ENCODE measurements at regions not wholly inside any gene's neighbourhood (a gene's known extent, or its start where the extent isn't known, plus 50 kb on each side); places are given as distances from the start of the nearest gene placed in this dataset.
A peak's percentile ranks its signal among the peaks of the same experiment; 100 is the strongest.
"Not testable (repeated sequence)": the region's sequence is repeated elsewhere in the genome, so short reads cannot be mapped to it uniquely, and the experiment has no call there.

- no peak for DNase-seq
Measured at GRCh38 chr12:28993720-28994119, 155.4 kb upstream of the FAR2 start.

- no peak for DNase-seq
Measured at GRCh38 chr12:28994179-28994715, 154.8 kb upstream of the FAR2 start.

- DNase-seq: no peak
Measured at GRCh38 chr12:28996688-28997087, 152.4 kb upstream of the FAR2 start.

- peak; percentile 13 for DNase-seq
Measured at GRCh38 chr12:28998662-28999120, 150.4 kb upstream of the FAR2 start.

GRCh38 chr12:29004066-29004935 lies 144.8 kb upstream of the FAR2 start:
- no peak for DNase-seq

GRCh38 chr12:29004936-29005304 lies 144.2 kb upstream of the FAR2 start:
- no peak for DNase-seq

GRCh38 chr12:29008786-29009185 lies 140.3 kb upstream of the FAR2 start:
- no peak for DNase-seq

GRCh38 chr12:29012673-29013072 lies 136.4 kb upstream of the FAR2 start:
- no peak for DNase-seq

GRCh38 chr12:29017532-29017931 lies 131.5 kb upstream of the FAR2 start:
- not testable (repeated sequence) for DNase-seq

- no peak for DNase-seq
Measured at GRCh38 chr12:29023436-29024076, 125.5 kb upstream of the FAR2 start.

- DNase-seq: peak; percentile 6
Measured at GRCh38 chr12:29024117-29024516, 125.0 kb upstream of the FAR2 start.

- no peak for DNase-seq
Measured at GRCh38 chr12:29025937-29026336, 123.1 kb upstream of the FAR2 start.

GRCh38 chr12:29026419-29026818 lies 122.7 kb upstream of the FAR2 start:
- no peak for DNase-seq

GRCh38 chr12:29029484-29029883 lies 119.6 kb upstream of the FAR2 start:
- not testable (repeated sequence) for DNase-seq

GRCh38 chr12:29030006-29030405 lies 119.1 kb upstream of the FAR2 start:
- DNase-seq: no peak

GRCh38 chr12:29032446-29032845 lies 116.6 kb upstream of the FAR2 start:
- DNase-seq: no peak

GRCh38 chr12:29033519-29033918 lies 115.6 kb upstream of the FAR2 start:
- no peak for DNase-seq

GRCh38 chr12:29035112-29035511 lies 114.0 kb upstream of the FAR2 start:
- no peak for DNase-seq

GRCh38 chr12:29039013-29039412 lies 110.1 kb upstream of the FAR2 start:
- no peak for DNase-seq

- peak; percentile 13 for DNase-seq
Measured at GRCh38 chr12:29041621-29042020, 107.5 kb upstream of the FAR2 start.

GRCh38 chr12:29043069-29043468 lies 106.0 kb upstream of the FAR2 start:
- DNase-seq: no peak

- no peak for DNase-seq
Measured at GRCh38 chr12:29044799-29045198, 104.3 kb upstream of the FAR2 start.

- DNase-seq: no peak
Measured at GRCh38 chr12:29048787-29049186, 100.3 kb upstream of the FAR2 start.

- no peak for DNase-seq
Measured at GRCh38 chr12:29050503-29050902, 98.6 kb upstream of the FAR2 start.

Measured in right kidney (tissue), 1 donor.